ENCODE measurements at regions not wholly inside any gene's neighbourhood (a gene's known extent, or its start where the extent isn't known, plus 50 kb on each side); places are given as distances from the start of the nearest gene placed in this dataset.
"Not testable (repeated sequence)": the region's sequence is repeated elsewhere in the genome, so short reads cannot be mapped to it uniquely, and the experiment has no call there.

GRCh38 chr7:91473619-91474018 is 209.4 kb downstream of the FZD1 start:
- Histone ChIP-seq H3F3A (ENCODE audit: control insufficient read depth, insufficient read depth) (no peaks in the 10 kb centered on the region), H3K27ac (ENCODE audit: low read depth, low read length) (no peak overlapping the region), H3K36me3 (ENCODE audit: control insufficient read depth, low read length) (no peaks in the 10 kb centered on the region), H3K4me1 (ENCODE audit: control insufficient read depth, low read length) (no peaks in the 10 kb centered on the region), H3K27me3 (ENCODE audit: control insufficient read depth, low read length) (no peaks in the 10 kb centered on the region), H3K4me3 (ENCODE audit: low read length) (no peak overlapping the region), H4K20me1 (ENCODE audit: control insufficient read depth, insufficient read depth, low read depth, low read length) (no peaks in the 10 kb centered on the region), H3K9me2 (replicated peaks; ENCODE audit: control insufficient read depth, low read length) (no peaks in the 10 kb centered on the region), H3K9me3 (ENCODE audit: control insufficient read depth, insufficient read depth, low read length) (peaks cover 13% of the 10 kb centered on the region), H3K4me2 (ENCODE audit: low read length) (no peak overlapping the region), H3K79me2 (ENCODE audit: control insufficient read depth, low read length) (no peaks in the 10 kb centered on the region)
- TF ChIP-seq CTCF (IDR thresholded peaks at IDR 0.05; ENCODE audit: low read depth, low read length, poor library complexity, severe bottlenecking): no peak
- TF ChIP-seq EZH2phosphoT487 (IDR thresholded peaks at IDR 0.05; ENCODE audit: borderline replicate concordance, low read length): no peak

GRCh38 chr7:91474074-91474473 is 209.8 kb downstream of the FZD1 start:
- TF ChIP-seq CTCF (IDR thresholded peaks at IDR 0.05; ENCODE audit: low read depth, low read length, poor library complexity, severe bottlenecking): no peak
- no peak for TF ChIP-seq EZH2phosphoT487 (IDR thresholded peaks at IDR 0.05; ENCODE audit: borderline replicate concordance, low read length)
- no peaks in the 10 kb centered on the region for H3K79me2 ChIP-seq (ENCODE audit: control insufficient read depth, low read length)
- H3K4me2 ChIP-seq (ENCODE audit: low read length): no peak overlapping the region
- no peaks in the 10 kb centered on the region for H3K27me3 ChIP-seq (ENCODE audit: control insufficient read depth, low read length)
- H4K20me1 ChIP-seq (ENCODE audit: control insufficient read depth, insufficient read depth, low read depth, low read length): no peaks in the 10 kb centered on the region
- H3K4me3 ChIP-seq (ENCODE audit: low read length): no peak overlapping the region
- H3K9me3 ChIP-seq (ENCODE audit: control insufficient read depth, insufficient read depth, low read length): peaks cover 13% of the 10 kb centered on the region
- H3K9me2 ChIP-seq (replicated peaks; ENCODE audit: control insufficient read depth, low read length): no peaks in the 10 kb centered on the region
- H3F3A ChIP-seq (ENCODE audit: control insufficient read depth, insufficient read depth): no peaks in the 10 kb centered on the region
- no peak overlapping the region for H3K27ac ChIP-seq (ENCODE audit: low read depth, low read length)
- H3K36me3 ChIP-seq (ENCODE audit: control insufficient read depth, low read length): no peaks in the 10 kb centered on the region
- H3K4me1 ChIP-seq (ENCODE audit: control insufficient read depth, low read length): no peaks in the 10 kb centered on the region

- H3K4me1 ChIP-seq (ENCODE audit: control insufficient read depth, low read length); H3F3A ChIP-seq (ENCODE audit: control insufficient read depth, insufficient read depth); H3K79me2 ChIP-seq (ENCODE audit: control insufficient read depth, low read length); H3K9me3 ChIP-seq (ENCODE audit: control insufficient read depth, insufficient read depth, low read length); H3K36me3 ChIP-seq (ENCODE audit: control insufficient read depth, low read length); H4K20me1 ChIP-seq (ENCODE audit: control insufficient read depth, insufficient read depth, low read depth, low read length); H3K4me3 ChIP-seq (ENCODE audit: low read length); H3K9me2 ChIP-seq (replicated peaks; ENCODE audit: control insufficient read depth, low read length); H3K4me2 ChIP-seq (ENCODE audit: low read length); H3K27me3 ChIP-seq (ENCODE audit: control insufficient read depth, low read length); H3K27ac ChIP-seq (ENCODE audit: low read depth, low read length): not testable (repeated sequence)
Observed at GRCh38 chr7:91480470-91480869, 216.2 kb downstream of the FZD1 start.

GRCh38 chr7:91491868-91492267 is 227.6 kb downstream of the FZD1 start:
- Histone ChIP-seq H3K36me3 (ENCODE audit: control insufficient read depth, low read length) (no peaks in the 10 kb centered on the region), H3F3A (ENCODE audit: control insufficient read depth, insufficient read depth) (no peaks in the 10 kb centered on the region), H3K27me3 (ENCODE audit: control insufficient read depth, low read length) (no peaks in the 10 kb centered on the region), H4K20me1 (ENCODE audit: control insufficient read depth, insufficient read depth, low read depth, low read length) (no peaks in the 10 kb centered on the region), H3K4me1 (ENCODE audit: control insufficient read depth, low read length) (no peaks in the 10 kb centered on the region), H3K9me3 (ENCODE audit: control insufficient read depth, insufficient read depth, low read length) (no peaks in the 10 kb centered on the region), H3K4me3 (ENCODE audit: low read length) (no peak overlapping the region), H3K4me2 (ENCODE audit: low read length) (no peak overlapping the region), H3K9me2 (replicated peaks; ENCODE audit: control insufficient read depth, low read length) (no peaks in the 10 kb centered on the region), H3K79me2 (ENCODE audit: control insufficient read depth, low read length) (no peaks in the 10 kb centered on the region), H3K27ac (ENCODE audit: low read depth, low read length) (no peak overlapping the region)
- TF ChIP-seq CTCF (IDR thresholded peaks at IDR 0.05; ENCODE audit: low read depth, low read length, poor library complexity, severe bottlenecking) (no peak), EZH2phosphoT487 (IDR thresholded peaks at IDR 0.05; ENCODE audit: borderline replicate concordance, low read length) (no peak)

Measured in DOHH2 (cell line).